ENCODE measurements at regions not wholly inside any gene's neighbourhood (a gene's known extent, or its start where the extent isn't known, plus 50 kb on each side); places are given as distances from the start of the nearest gene placed in this dataset.

- DNase-seq (peak; percentile 85), ATAC-seq (0 out of 2 replicates have a peak, but pooled peaks have one; percentile 8)
- Histone ChIP-seq H3K27me3 (ENCODE audit: low read length) (no peaks in the 10 kb centered on the region), H3K4me3 (ENCODE audit: low read length) (no peak overlapping the region), H2AFZ (ENCODE audit: low read length) (peak overlapping the region; percentile 12; the same call in 1 of the 2 replicates), H4K20me1 (ENCODE audit: low read length) (no peaks in the 10 kb centered on the region), H3K9me2 (replicated peaks; ENCODE audit: low read length) (no peaks in the 10 kb centered on the region), H3K4me2 (ENCODE audit: low read length) (peak overlapping the region; percentile 52), H3K9ac (ENCODE audit: low read length) (no peak overlapping the region), H3K4me1 (ENCODE audit: insufficient read depth, low read length) (peaks cover 25% of the 10 kb centered on the region), H3K36me3 (ENCODE audit: low read depth, low read length) (no peaks in the 10 kb centered on the region), H3F3A (ENCODE audit: low read length, unreplicated experiment) (no peaks in the 10 kb centered on the region), H3K79me2 (ENCODE audit: low read length) (no peaks in the 10 kb centered on the region), H3K27ac (ENCODE audit: low read length) (no peak overlapping the region), H3K9me3 (ENCODE audit: low read length) (no peaks in the 10 kb centered on the region)
- ChIA-PET POLR2A (ENCODE audit: unreplicated experiment) (interaction anchor here (0.6 kb wide), 1 partner anchor 347 kb away, joined by 3 read pairs; no protein-coding TSS in a partner anchor), CTCF (interaction anchor here (0.6 to 1.0 kb wide), 4 partner anchors 18 to 899 kb away, joined by 3 to 4 read pairs (median 4); no protein-coding TSS in a partner anchor)
- no TSS peak for BruUV-seq (replicated peaks)
- TF ChIP-seq EZH2 (IDR thresholded peaks at IDR 0.05; ENCODE audit: low read length, unreplicated experiment) (no peak), EZH2phosphoT487 (IDR thresholded peaks at IDR 0.05; ENCODE audit: borderline replicate concordance, low read length) (no peak), CTCF (conservative IDR thresholded peaks at IDR 0.05; ENCODE audit: low read depth, low read length) (peak; percentile 82)
- intact Hi-C loops (cut with micrococcal nuclease): loop anchor here (1.0 to 5.0 kb wide), 7 partner anchors 106 to 1151 kb away; partner anchors contain the start of gene FIGN
Observed at GRCh38 chr2:163345795-163346573, 389.8 kb downstream of the FIGN start.

GRCh38 chr2:163343316-163343715, 392.5 kb downstream of the FIGN start:
- POLR2A ChIA-PET (ENCODE audit: unreplicated experiment): no interaction called here

More at GRCh38 chr2:163343316-163343715, 392.5 kb downstream of the FIGN start:
- Histone ChIP-seq H3K9me3 (ENCODE audit: low read length) (no peaks in the 10 kb centered on the region), H2AFZ (ENCODE audit: low read length) (no peak overlapping the region), H3K9ac (ENCODE audit: low read length) (no peak overlapping the region), H3K27me3 (ENCODE audit: low read length) (0 out of 2 replicates have a peak, but pooled peaks cover 5% of the 10 kb centered on the region), H3K9me2 (replicated peaks; ENCODE audit: low read length) (no peaks in the 10 kb centered on the region), H3K36me3 (ENCODE audit: low read depth, low read length) (no peaks in the 10 kb centered on the region), H3K4me3 (ENCODE audit: low read length) (no peak overlapping the region), H4K20me1 (ENCODE audit: low read length) (no peaks in the 10 kb centered on the region), H3F3A (ENCODE audit: low read length, unreplicated experiment) (no peaks in the 10 kb centered on the region), H3K79me2 (ENCODE audit: low read length) (no peaks in the 10 kb centered on the region), H3K27ac (ENCODE audit: low read length) (no peak overlapping the region), H3K4me1 (ENCODE audit: insufficient read depth, low read length) (peaks cover 8% of the 10 kb centered on the region), H3K4me2 (ENCODE audit: low read length) (no peak overlapping the region)
- CTCF ChIA-PET: no interaction called here
- ATAC-seq (no peak), DNase-seq (no peak)
- BruUV-seq (replicated peaks): no TSS peak
- intact Hi-C loops (cut with micrococcal nuclease): no loop called here
- no peak for TF ChIP-seq EZH2 (IDR thresholded peaks at IDR 0.05; ENCODE audit: low read length, unreplicated experiment)
- no peak for TF ChIP-seq EZH2phosphoT487 (IDR thresholded peaks at IDR 0.05; ENCODE audit: borderline replicate concordance, low read length)
- TF ChIP-seq CTCF (conservative IDR thresholded peaks at IDR 0.05; ENCODE audit: low read depth, low read length): no peak

Measured in PC-3 (cell line).